Neural progenitor cell (in vitro differentiated cells): ENCODE measurements at regions not wholly inside any gene's neighbourhood (a gene's known extent, or its start where the extent isn't known, plus 50 kb on each side); places are given as distances from the start of the nearest gene placed in this dataset.

Experiments
- CTCF ChIP-seq: fragments of 200-600 bp; sonication (generic); IDR thresholded peaks from 2 replicates; pipeline ENCODE4 v1.5.1; 2017; ENCODE audit warnings: antibody characterized with exemption, mild to moderate bottlenecking
- EZH2 ChIP-seq: fragments of 200-600 bp; sonication (generic); IDR thresholded peaks from 2 replicates; pipeline ENCODE4 v1.6.1; 2017; ENCODE audit warnings: antibody characterized with exemption, mild to moderate bottlenecking, moderate library complexity
- EZH2phosphoT487 ChIP-seq: fragments of 200-600 bp; sonication (generic); IDR thresholded peaks from 2 replicates; pipeline ENCODE4 v1.6.1; 2017; ENCODE audit warnings: antibody characterized with exemption

GRCh38 chr4:97027728-97028410, 1115.4 kb downstream of the STPG2 start:
- TF ChIP-seq CTCF (no peak), EZH2 (no peak), EZH2phosphoT487 (no peak)
